GM23338 (cell line): ENCODE measurements at regions not wholly inside any gene's neighbourhood (a gene's known extent, or its start where the extent isn't known, plus 50 kb on each side); places are given as distances from the start of the nearest gene placed in this dataset.

Experiments used
- ATAC-seq: fragments of 200-7000 bp; cut with Tn5 transposase; 3 replicates; pipeline ENCODE4 v1.9.1; 2020
- DNase-seq: peaks from one replicate; pipeline ENCODE4 v3.0.0-alpha.2; 2015; ENCODE audit warnings: low spot score
- H2AFZ ChIP-seq: fragments of 200-600 bp; sonication (generic); 2 replicates; pipeline ENCODE4 v1.8.0; 2016; ENCODE audit warnings: antibody characterized with exemption, mild to moderate bottlenecking, moderate library complexity
- H3F3A ChIP-seq: fragments of 200-600 bp; sonication (generic); replicated peaks from 2 replicates; pipeline ENCODE4 v1.8.0; 2017; ENCODE audit warnings: antibody characterized with exemption, mixed run types, low read depth
- H3K27ac ChIP-seq: fragments of 200-600 bp; sonication (generic); 2 replicates; pipeline ENCODE4 v1.6.1; 2016; ENCODE audit warnings: low read depth
- H3K27me3 ChIP-seq: fragments of 200-600 bp; sonication (generic); 2 replicates; pipeline ENCODE4 v1.8.0; 2016; ENCODE audit warnings: mild to moderate bottlenecking, mixed run types, moderate library complexity; ENCODE audit not compliant: insufficient read depth
- H3K36me3 ChIP-seq: fragments of 200-600 bp; sonication (generic); 2 replicates; pipeline ENCODE4 v1.8.0; 2016; ENCODE audit warnings: mild to moderate bottlenecking; ENCODE audit not compliant: insufficient read depth
- H3K4me1 ChIP-seq: fragments of 200-600 bp; sonication (generic); 2 replicates; pipeline ENCODE4 v1.8.0; 2016; ENCODE audit warnings: mild to moderate bottlenecking, moderate library complexity; ENCODE audit not compliant: insufficient read depth
- H3K4me2 ChIP-seq: fragments of 200-600 bp; sonication (generic); 2 replicates; pipeline ENCODE4 v1.7.1; 2017; ENCODE audit warnings: mixed run types
- H3K4me3 ChIP-seq: fragments of 200-600 bp; sonication (generic); 2 replicates; pipeline ENCODE4 v1.6.1; 2016; ENCODE audit warnings: mixed run types
- H3K79me2 ChIP-seq: fragments of 200-600 bp; sonication (generic); replicated peaks from 2 replicates; pipeline ENCODE4 v1.8.0; 2017; ENCODE audit warnings: mild to moderate bottlenecking; ENCODE audit not compliant: insufficient read depth
- H3K9me2 ChIP-seq: fragments of 200-600 bp; sonication (generic); 2 replicates; pipeline ENCODE4 v1.8.0; 2017; ENCODE audit not compliant: insufficient read depth
- H4K20me1 ChIP-seq: fragments of 200-600 bp; sonication (generic); replicated peaks from 2 replicates; pipeline ENCODE4 v1.8.0; 2017; ENCODE audit warnings: mild to moderate bottlenecking; ENCODE audit not compliant: insufficient read depth
- H3K27ac Mint-ChIP-seq: 2 replicates; pipeline ENCODE4 v1.8.0; 2020; ENCODE audit warnings: inconsistent platforms, mild to moderate bottlenecking, moderate library complexity, mixed read lengths
- H3K27me3 Mint-ChIP-seq: 3 replicates; pipeline ENCODE4 v1.8.0; 2022; ENCODE audit warnings: low read depth, mild to moderate bottlenecking, moderate library complexity, mixed read lengths, inconsistent platforms; ENCODE audit not compliant: insufficient read depth, poor library complexity
- H3K36me3 Mint-ChIP-seq: 3 replicates; pipeline ENCODE4 v1.8.0; 2021; ENCODE audit warnings: low read depth, mild to moderate bottlenecking, inconsistent platforms, moderate library complexity, mixed read lengths
- H3K4me1 Mint-ChIP-seq: 3 replicates; pipeline ENCODE4 v1.8.0; 2020; ENCODE audit warnings: mild to moderate bottlenecking, inconsistent platforms, mixed read lengths
- H3K4me3 Mint-ChIP-seq: 3 replicates; pipeline ENCODE4 v1.8.0; 2021; ENCODE audit warnings: moderate library complexity, mild to moderate bottlenecking, inconsistent platforms, mixed read lengths
- H3K9me3 Mint-ChIP-seq: 3 replicates; pipeline ENCODE4 v1.8.0; 2020; ENCODE audit warnings: moderate library complexity, mild to moderate bottlenecking, inconsistent platforms, mixed read lengths
- CREB1 ChIP-seq: fragments of 250-450 bp; sonication (Bioruptor Pico); IDR thresholded peaks from 2 replicates; pipeline ENCODE4 v1.5.0; 2020; ENCODE audit warnings: low read depth, mild to moderate bottlenecking, moderate library complexity
- EZH2 ChIP-seq: fragments of 200-600 bp; sonication (generic); IDR thresholded peaks from one replicate; pipeline ENCODE4 v1.8.0; 2017; ENCODE audit warnings: antibody characterized with exemption, mild to moderate bottlenecking, low read depth; ENCODE audit not compliant: unreplicated experiment
- EZH2phosphoT487 ChIP-seq: fragments of 200-600 bp; sonication (generic); IDR thresholded peaks from one replicate; pipeline ENCODE4 v1.8.1; 2018; ENCODE audit warnings: antibody characterized with exemption; ENCODE audit not compliant: unreplicated experiment
- NANOG ChIP-seq: IDR thresholded peaks from 2 replicates; pipeline ENCODE4 v1.6.1; 2016; ENCODE audit warnings: antibody characterized with exemption, borderline replicate concordance
- POLR2AphosphoS5 ChIP-seq: IDR thresholded peaks from 2 replicates; pipeline ENCODE4 v1.6.1; 2016; ENCODE audit warnings: antibody characterized with exemption, low read depth
- STAT1 ChIP-seq: IDR thresholded peaks from one replicate; pipeline ENCODE4 v1.6.1; 2016; ENCODE audit warnings: antibody characterized with exemption; ENCODE audit not compliant: unreplicated experiment
- ZNF114 ChIP-seq: fragments of 250-450 bp; sonication (Bioruptor Pico); IDR thresholded peaks from 2 replicates; pipeline ENCODE4 v1.5.0; 2020; ENCODE audit warnings: mild to moderate bottlenecking, moderate library complexity
- ZNF331 ChIP-seq: fragments of 250-450 bp; sonication (Bioruptor Pico); IDR thresholded peaks from 2 replicates; pipeline ENCODE4 v1.5.0; 2020; ENCODE audit warnings: low read depth, mild to moderate bottlenecking, moderate library complexity
- TF ChIP-seq, protein P1 (sequence below), 2 experiments: fragments of 200-600 bp in 1 of 2; sonication (generic) in 1 of 2; conservative IDR thresholded peaks; 2 replicates each; pipeline versions ENCODE4 v1.5.1 to v1.6.1; 2016 to 2017; ENCODE audit warnings: antibody characterized with exemption in 2 of 2, low read depth in 2 of 2, mild to moderate bottlenecking in 2 of 2, moderate library complexity in 1 of 2
- TF ChIP-seq, protein P2 (sequence below): IDR thresholded peaks from one replicate; pipeline ENCODE4 v1.6.1; 2018; ENCODE audit warnings: antibody characterized with exemption; ENCODE audit not compliant: unreplicated experiment
- TF ChIP-seq, protein P3 (sequence below): IDR thresholded peaks from 2 replicates; pipeline ENCODE4 v1.6.1; 2016; ENCODE audit warnings: antibody characterized with exemption

DNA sequence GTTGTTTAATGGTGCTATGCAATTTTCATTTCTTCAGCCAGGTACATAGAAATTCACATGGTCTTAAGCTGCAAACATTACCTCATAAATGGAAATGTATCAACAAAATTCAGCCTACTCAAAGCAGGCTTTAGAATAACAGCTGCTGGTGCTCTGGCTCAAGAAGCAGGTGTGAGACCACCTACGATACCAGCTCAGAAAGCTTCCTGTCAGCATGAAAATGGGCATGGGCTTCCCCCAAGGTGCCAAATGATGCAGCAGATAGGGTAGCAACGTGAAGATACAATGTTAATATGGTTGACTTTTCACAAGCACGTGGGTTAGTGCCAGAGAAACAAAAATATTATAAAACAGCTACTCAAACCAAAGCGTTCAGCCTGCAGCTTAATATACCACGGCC, 343.4 kb upstream of the PRICKLE1 start (continued):
- TF ChIP-seq, protein P1, sequence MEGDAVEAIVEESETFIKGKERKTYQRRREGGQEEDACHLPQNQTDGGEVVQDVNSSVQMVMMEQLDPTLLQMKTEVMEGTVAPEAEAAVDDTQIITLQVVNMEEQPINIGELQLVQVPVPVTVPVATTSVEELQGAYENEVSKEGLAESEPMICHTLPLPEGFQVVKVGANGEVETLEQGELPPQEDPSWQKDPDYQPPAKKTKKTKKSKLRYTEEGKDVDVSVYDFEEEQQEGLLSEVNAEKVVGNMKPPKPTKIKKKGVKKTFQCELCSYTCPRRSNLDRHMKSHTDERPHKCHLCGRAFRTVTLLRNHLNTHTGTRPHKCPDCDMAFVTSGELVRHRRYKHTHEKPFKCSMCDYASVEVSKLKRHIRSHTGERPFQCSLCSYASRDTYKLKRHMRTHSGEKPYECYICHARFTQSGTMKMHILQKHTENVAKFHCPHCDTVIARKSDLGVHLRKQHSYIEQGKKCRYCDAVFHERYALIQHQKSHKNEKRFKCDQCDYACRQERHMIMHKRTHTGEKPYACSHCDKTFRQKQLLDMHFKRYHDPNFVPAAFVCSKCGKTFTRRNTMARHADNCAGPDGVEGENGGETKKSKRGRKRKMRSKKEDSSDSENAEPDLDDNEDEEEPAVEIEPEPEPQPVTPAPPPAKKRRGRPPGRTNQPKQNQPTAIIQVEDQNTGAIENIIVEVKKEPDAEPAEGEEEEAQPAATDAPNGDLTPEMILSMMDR (conservative IDR thresholded peaks at IDR 0.05; ENCODE audit: low read depth in 2 of 2): no peak
- TF ChIP-seq ZNF331 (CRISPR knock-in tag): no peak
- no peak for TF ChIP-seq STAT1
- no peak for TF ChIP-seq EZH2
- TF ChIP-seq, protein P2, sequence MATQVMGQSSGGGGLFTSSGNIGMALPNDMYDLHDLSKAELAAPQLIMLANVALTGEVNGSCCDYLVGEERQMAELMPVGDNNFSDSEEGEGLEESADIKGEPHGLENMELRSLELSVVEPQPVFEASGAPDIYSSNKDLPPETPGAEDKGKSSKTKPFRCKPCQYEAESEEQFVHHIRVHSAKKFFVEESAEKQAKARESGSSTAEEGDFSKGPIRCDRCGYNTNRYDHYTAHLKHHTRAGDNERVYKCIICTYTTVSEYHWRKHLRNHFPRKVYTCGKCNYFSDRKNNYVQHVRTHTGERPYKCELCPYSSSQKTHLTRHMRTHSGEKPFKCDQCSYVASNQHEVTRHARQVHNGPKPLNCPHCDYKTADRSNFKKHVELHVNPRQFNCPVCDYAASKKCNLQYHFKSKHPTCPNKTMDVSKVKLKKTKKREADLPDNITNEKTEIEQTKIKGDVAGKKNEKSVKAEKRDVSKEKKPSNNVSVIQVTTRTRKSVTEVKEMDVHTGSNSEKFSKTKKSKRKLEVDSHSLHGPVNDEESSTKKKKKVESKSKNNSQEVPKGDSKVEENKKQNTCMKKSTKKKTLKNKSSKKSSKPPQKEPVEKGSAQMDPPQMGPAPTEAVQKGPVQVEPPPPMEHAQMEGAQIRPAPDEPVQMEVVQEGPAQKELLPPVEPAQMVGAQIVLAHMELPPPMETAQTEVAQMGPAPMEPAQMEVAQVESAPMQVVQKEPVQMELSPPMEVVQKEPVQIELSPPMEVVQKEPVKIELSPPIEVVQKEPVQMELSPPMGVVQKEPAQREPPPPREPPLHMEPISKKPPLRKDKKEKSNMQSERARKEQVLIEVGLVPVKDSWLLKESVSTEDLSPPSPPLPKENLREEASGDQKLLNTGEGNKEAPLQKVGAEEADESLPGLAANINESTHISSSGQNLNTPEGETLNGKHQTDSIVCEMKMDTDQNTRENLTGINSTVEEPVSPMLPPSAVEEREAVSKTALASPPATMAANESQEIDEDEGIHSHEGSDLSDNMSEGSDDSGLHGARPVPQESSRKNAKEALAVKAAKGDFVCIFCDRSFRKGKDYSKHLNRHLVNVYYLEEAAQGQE: no peak
- TF ChIP-seq, protein P3, sequence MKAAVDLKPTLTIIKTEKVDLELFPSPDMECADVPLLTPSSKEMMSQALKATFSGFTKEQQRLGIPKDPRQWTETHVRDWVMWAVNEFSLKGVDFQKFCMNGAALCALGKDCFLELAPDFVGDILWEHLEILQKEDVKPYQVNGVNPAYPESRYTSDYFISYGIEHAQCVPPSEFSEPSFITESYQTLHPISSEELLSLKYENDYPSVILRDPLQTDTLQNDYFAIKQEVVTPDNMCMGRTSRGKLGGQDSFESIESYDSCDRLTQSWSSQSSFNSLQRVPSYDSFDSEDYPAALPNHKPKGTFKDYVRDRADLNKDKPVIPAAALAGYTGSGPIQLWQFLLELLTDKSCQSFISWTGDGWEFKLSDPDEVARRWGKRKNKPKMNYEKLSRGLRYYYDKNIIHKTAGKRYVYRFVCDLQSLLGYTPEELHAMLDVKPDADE: no peak
- no peak for TF ChIP-seq ZNF114 (CRISPR knock-in tag)
- no peak for TF ChIP-seq POLR2AphosphoS5
- TF ChIP-seq CREB1 (CRISPR knock-in tag): no peak
- no peak for TF ChIP-seq EZH2phosphoT487

DNA sequence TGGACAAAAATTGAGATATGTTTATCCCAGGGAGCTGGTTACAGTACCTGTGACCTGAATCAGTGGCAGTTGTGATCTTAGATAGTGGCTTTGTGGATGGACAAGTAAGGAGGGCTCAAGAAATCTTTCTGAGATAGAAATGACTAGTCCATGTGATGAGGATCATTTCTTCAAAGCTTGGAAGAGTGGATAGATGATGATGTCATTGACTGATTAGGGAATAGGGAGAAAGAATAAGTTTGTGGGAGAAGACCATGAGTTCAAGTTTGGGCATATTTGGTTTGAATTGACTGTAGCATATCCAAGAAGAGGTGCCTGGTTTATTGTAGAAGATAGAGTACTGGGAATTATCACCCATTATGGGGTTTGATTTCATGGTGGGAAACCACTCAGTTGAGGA, 336.7 kb upstream of the PRICKLE1 start:
- ATAC-seq: no peak
- Histone ChIP-seq H3K4me3 (no peak overlapping the region), H3K79me2 (no peaks in the 10 kb centered on the region), H3F3A (no peaks in the 10 kb centered on the region), H3K27me3 (no peaks in the 10 kb centered on the region), H3K27ac (no peak overlapping the region), H3K9me2 (peaks cover 9% of the 10 kb centered on the region; the same call in 1 of the 2 replicates), H3K36me3 (no peaks in the 10 kb centered on the region), H3K4me1 (no peaks in the 10 kb centered on the region), H3K4me2 (no peak overlapping the region), H2AFZ (no peak overlapping the region), H4K20me1 (no peaks in the 10 kb centered on the region)
- Mint-ChIP-seq H3K36me3 (no peaks in the 10 kb centered on the region), H3K27me3 (no peaks in the 10 kb centered on the region), H3K9me3 (no peaks in the 10 kb centered on the region; the same call in 2 of the 3 replicates), H3K4me1 (no peaks in the 10 kb centered on the region), H3K27ac (no peak overlapping the region), H3K4me3 (no peak overlapping the region)
- DNase-seq: no peak
- TF ChIP-seq EZH2 (no peak), CREB1 (CRISPR knock-in tag) (no peak), POLR2AphosphoS5 (no peak), ZNF331 (CRISPR knock-in tag) (no peak), NANOG (no peak), EZH2phosphoT487 (no peak)
- TF ChIP-seq, protein P1 (conservative IDR thresholded peaks at IDR 0.05; ENCODE audit: low read depth in 2 of 2): no peak
